T-helper 1 cell (primary cell): ENCODE measurements at regions not wholly inside any gene's neighbourhood (a gene's known extent, or its start where the extent isn't known, plus 50 kb on each side); places are given as distances from the start of the nearest gene placed in this dataset.
"Not testable (repeated sequence)": the region's sequence is repeated elsewhere in the genome, so short reads cannot be mapped to it uniquely, and the experiment has no call there.

Experiments used
- DNase-seq, 5 donors: peaks; one replicate each; pipeline ENCODE4 v3.0.0-alpha.2; 2012 to 2020

DNA sequence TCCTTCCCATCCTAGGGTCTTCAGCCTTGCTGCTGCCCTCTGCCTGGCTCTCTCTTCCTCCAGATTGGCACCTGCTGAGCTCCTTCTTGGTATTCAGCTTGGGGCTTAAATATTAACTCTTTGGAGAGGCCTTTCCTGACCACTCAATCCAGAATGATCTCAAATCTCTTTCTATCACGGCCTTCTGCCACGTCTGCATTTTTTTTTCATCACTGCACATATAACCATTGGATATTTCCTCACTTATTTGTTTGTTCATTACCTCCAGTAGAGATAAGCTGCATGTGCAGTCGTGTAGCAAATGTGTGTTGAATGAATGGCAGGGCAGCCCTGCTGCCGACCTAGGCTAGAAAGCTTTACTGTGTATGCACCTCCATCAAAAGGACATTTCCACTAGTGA is 51.6 kb upstream of the MPP7 start:
- DNase-seq = no peak

DNA sequence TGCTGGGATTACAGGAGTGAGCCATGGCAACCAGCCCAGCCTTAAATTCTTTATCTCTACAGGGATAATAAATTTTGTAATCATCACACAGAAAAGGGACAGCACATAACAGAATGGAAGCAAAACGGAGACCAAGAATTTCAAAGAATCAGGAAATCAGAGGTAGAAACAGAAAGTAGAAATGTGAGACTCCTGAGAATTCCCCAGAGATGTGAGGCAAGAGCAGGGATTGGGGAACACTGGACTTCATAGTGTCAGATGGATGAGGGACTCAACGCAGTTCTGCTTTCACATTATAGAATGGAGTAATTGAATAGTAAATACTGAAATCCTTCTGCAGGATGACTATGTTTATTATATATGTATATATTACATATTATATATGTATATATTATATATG is 52.5 kb upstream of the MPP7 start:
- DNase-seq = no peak

DNA sequence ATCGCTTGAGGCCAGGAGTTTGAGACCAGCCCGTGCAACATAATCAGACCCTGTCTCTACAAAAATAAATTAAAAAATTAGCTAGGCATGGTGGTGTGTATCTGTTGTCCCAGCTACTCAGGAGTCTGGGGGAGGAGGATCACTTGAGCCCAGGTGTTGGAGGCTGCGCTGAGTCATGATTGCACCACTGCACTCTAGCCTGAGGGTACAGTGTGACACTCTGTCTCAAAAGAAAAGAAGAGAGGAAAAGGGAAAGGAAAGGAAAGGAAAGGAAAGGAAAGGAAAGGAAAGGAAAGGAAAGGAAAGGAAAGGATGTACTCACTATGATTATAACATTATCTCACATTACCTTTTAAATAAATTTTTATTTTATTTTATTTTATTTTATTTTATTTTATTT is 56.5 kb upstream of the MPP7 start:
- DNase-seq = no peak

DNA sequence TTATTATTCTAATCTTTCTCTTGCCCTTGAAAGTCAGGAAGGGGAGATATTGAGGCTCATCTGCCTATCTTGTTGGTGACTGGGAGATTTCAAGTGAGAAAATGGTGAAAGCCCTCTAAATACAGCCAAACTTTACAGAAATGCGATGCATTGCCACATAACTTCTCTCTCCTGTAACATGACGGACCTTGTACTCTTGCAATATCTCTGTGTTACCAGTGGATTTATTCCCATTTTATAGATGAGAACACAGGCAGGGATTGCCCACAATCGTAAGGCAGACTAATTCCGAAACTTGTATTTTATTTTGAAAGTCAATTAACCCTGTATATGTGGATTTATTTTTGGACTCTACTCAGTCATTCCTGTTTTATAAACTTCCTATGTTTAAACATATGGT is 57.3 kb upstream of the MPP7 start:
- DNase-seq = no peak

DNA sequence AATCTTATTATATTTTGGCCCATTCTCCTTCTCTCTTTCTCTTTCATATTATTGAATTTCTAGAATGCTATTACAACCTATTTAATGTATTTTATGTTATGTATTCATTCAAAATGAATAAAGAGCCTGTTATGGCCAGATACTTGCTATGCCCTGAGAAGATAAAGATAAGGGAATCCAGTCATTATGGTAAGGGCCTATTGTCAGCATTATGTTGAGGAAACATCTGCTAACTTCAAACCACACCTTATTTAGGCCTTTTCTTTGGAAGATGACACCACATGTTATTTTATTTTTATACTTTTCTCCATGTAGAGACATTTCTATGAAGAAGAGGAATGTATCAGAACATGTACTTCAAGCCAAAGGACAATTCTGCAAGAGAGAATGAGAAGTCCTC is 60.5 kb upstream of the MPP7 start:
- no peak for DNase-seq

DNA sequence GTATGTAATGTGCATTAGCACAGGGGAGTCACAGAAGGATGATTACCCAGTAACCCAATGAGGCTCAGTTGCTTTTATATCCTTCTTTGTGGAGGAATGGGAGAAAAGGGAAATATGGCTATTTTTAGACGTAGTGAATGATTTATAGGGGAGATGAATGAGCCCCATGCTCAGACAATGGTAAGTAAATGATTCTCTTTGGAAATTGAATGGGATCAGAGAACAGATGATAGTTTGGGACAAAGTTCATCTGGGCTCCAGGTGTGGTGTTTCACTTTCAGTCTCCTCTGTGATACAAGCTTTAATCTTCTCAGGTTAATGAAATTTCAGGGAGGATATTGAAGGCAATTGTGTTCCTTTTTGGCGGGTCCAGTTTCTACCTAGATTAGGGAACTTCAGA is 63.0 kb upstream of the MPP7 start:
- DNase-seq = no peak

DNA sequence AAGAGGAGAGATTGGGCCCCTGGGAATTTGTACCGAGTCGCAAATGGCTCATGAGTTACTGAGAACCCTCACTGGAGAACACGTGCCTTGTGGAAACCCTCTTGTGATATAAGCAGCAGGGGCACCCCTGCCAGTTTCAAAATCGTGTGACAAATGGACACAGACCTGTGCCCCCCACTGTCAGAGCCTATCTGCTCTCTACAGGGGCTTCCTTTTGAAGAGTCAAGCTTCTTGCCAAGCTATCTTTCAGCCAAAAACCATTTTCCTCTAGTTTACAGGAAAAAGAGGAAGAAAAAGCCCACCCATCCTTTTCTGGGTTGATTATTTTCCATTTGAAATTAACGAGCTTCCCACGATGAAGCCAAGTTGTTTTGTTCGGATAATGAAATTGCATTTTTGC is 64.1 kb upstream of the MPP7 start:
- no peak for DNase-seq

DNA sequence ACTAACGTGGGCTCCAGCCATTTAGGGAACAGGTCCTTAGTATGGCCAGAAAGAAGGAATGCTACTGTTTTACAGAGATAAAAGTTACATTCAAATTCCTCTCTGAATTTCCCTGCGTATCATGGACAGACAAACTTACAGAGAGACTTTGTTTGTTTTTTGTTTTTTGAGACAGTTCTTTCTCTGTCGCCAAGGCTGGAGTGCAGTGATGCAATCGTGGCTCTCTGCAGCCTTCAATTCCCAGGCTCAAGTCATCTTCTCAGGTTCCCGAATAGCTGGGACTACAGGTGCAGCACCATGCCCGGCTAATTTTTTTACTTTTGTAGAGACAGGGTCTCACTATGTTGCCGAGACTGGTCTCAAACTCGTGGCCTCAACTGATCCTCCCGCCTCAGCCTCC is 64.5 kb upstream of the MPP7 start:
- DNase-seq = no peak

DNA sequence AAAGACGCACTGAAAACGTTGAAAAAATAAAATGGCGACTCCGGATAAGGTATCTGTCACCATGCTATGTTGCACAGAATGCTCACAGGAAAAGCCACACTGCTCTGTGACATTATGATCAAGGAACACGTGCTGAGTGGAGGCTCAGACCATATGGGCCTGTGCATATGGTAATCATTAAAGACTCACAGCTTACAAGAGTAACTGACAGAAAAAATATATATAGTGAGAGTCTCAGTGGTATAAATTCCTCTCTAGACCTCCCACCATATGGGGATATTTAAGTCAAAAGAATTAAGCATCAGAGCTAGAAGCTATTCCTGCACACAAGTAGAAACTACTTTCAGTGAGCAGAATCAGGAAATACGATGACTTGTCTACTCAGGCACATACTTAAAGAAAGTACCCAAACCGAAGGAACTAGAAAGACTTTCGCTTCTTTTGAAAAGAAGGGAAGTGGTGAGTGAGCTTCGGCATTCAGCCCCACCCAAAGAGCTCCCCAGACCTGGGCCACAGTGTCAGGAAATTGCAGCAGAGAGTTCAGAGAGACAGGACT is 65.1 kb upstream of the MPP7 start:
- peak; percentile 9 to 90 (median 39) for DNase-seq

DNA sequence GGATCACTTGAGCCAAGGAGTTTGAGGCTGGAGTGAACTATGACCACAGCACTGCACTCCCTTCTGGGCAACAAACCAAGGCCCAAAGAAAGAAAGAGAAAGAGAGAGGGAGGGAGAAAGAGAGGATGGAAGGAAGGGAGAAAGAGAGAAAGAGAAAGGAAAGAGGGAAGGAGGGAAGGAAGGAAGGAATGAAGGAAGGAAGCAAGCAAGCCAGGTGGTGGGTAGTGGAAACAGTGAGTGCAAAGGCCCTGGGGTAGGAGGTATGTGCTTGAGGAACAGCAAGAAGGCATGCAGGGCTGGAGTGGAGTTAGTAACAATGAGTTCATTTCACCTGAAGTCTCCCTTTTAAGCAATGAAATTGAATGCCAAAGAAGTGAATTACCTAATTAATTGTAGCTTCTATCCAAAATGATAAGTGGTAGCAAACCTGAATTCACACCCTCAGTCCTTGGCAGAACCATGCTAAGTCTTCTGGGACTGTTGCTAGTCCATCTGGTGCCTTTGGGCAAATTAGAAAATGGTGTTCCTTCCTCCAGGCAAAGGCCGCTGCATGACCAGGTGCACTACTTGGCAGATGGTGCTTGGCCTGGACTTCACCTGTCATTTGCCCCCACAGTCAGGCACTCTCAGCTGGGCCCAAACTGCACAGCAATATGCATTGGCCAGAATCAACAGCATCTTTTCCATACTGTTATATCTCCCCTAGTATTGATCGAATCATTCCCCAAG is 67.4 kb upstream of the MPP7 start:
- DNase-seq = no peak

DNA sequence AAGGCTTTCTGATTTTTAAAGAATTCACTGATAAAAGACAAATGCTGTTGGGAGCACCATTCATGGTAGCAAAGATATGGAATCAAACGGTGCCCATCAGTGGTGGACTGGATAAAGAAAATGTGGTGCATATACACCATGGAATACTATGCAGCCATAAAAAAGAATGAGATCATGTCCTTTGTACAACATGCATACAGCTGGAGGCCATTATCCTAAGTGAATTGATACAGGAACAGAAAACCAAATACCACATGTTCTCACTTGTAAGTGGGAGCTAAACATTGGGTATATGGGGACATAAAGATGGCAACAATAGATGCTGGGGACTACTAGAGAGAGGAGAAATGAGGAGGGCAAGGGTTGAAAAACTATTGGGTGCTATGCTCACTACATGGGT is 68.8 kb upstream of the MPP7 start:
- DNase-seq = not testable (repeated sequence)

DNA sequence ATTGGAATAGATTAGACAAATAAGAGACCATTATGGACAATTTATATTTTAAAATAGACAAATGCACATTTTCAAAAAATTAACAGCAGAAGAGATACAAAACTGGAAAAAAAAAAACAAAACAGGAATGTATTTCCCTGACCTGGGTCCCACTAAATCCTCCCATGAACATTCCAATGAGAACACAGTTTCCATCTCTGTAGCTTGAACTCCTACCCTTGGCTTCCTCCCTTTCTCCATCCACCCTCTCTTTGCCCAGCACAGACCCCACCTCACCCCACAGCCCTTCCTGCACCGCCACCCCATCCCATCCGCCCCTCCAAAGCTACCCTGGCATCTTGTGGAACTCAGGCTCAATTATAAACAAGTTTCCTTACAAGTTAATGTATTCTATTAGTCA is 71.2 kb upstream of the MPP7 start:
- no peak for DNase-seq

DNA sequence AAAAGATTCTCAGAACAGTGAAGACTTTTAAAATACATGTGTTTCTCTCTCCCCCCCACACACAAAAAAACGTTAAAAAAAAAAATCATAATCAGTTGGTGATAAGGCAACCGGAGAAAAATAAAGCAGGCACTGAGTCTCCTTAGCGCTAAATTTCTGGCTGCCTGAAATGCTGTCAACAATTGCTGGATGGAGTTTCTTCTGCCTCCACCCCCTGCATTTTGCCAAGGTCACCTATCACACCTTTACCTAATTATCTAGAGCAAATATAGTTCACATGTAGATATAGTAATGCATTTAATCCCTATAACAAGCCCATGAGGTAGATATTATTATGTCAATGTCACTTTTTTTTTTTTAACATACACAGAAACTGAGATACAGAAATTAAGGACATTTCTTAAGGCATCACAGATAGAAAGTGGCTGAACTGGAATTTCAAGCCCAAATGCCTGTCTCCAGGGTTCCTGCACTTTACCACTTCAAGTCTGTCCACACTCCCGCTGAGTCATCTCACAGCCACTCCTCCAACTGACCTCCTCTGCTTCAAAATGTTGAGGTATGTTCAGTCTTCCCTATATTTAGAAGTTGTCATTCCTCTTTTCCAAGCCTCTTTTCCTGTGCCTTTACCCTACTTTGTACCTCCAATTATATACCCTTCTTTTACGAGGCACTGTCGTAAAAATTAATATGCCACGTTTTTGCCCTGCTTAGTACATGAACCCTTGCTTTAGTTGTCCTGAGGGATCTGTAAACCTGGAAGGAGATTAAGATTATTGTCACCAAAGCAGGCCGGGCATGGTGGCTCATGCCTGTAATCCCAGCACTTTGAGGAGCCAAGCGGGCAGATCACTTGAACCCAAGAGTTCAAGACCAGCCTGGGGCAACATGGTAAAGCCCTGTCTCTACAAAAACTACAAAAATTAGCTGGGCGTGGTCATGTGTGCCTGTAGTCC is 72.8 kb upstream of the MPP7 start:
- DNase-seq = no peak

DNA sequence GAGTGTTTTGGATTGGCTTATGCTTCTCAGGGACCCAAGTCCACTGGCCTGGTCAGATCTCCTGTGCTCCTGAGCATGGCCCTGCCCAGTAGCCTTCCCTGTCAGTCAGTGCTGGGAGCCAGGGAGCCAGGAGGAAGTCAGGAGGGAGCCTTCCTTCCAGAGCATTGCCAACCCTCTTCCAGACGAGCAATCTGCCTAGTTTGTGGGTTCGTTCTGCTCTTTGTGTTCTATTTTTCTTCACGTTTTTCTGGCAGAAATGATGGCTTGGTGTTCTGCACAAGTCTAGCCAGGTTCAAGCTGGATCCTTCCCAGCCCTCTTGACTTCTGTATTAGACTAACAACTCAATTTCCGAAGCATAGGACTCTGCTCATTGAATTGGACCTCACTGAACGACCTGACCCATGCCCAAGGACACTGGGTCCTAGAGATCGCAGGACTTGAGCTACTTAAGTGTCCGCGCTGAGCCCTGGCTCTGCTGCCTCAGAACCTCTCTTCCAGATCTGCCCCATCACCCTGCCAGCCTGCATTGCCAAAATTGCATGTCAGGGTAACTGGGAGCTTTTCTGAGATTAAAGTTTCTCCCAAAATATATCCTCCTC is 76.2 kb upstream of the MPP7 start:
- DNase-seq = no peak

DNA sequence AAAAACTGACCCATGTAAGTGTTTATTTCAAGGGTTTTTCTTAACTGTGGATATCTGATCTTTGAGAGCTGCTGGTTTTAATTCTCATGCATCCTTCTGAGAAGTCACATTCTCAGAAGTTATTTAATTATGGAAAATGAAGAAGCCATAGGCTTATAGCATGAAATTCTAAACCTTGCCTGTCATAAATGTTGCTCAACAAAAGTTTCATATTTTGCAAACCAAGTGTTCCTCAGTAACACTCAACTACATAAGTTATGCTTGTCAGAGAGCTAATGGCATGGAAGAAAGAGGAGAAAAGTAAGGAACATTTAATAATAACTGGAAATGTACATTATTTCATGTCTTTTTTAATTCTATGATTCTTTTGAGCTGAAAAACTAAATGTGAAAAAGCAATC is 78.6 kb upstream of the MPP7 start:
- DNase-seq = no peak

DNA sequence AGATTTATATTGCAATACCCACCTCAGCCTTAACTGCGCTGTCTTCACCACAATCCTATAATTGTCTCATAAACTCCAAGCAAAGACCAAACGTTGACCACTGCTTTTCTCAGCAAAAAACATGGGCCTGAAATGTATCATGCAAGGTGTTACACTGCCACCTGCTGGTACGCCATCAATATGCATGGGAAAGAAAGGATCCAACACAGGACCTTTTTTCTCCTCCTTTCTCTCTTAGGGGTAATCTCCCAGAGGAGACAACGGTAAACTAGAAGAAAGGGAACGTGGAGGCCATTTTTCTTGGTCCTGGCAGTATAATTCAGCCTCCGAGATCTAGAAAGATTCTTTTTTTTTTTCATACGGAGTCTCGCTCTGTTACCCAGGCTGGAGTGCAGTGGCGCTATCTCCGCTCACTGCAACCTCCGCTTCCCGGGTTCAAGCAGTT is 79.1 kb upstream of the MPP7 start:
- peak; percentile 56 to 81 (median 71) for DNase-seq

DNA sequence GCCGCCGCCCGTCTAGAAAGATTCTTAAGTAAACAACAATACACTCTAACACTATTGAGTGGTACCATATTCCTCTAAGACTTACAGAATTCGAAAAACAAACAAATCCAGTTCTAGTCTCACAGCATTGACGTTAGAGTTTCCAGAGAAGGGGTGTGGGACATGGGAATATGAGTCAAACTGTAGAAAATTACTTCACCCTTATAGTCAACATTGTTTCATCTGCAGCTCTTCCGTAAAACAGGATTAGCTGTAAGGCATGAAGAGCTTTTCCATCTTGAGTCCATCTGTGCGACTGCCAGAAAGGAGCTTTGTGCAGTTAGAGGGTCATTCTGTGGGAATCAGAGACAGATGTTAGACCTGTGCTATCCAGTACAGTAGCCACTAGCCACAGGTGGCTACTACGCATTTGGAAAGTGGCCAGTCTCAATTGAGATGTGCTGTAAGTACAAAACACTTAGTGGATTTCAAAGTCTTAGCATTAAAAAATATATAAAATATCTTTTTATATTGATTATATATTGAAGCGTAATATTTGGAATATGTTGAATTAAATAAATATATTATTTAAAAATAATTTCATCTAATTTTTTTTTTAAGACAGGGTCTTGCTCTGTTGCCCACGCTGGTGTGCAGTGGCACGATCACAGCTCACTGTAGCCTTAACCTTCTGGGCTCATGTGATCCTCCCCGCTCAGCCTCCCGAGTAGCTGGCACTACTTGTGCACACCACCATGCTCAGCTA is 79.8 kb upstream of the MPP7 start:
- DNase-seq = no peak

DNA sequence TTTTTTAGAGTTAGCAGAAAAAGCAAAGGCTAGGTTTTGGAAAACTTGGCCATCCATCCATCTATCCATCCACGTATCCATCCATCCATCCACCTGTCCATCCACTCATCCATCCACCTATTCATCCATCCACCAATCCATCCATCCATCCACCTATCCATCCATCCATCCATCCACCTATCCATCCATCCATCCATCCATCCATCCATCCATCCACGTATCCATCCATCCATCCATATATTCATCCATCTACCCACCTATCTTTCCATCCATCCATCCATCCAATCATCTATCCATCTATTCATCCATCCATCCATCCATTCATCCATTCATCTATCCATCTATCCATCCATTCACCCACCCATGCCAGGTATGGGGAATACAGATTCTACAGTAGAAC is 81.7 kb upstream of the MPP7 start:
- DNase-seq = no peak

DNA sequence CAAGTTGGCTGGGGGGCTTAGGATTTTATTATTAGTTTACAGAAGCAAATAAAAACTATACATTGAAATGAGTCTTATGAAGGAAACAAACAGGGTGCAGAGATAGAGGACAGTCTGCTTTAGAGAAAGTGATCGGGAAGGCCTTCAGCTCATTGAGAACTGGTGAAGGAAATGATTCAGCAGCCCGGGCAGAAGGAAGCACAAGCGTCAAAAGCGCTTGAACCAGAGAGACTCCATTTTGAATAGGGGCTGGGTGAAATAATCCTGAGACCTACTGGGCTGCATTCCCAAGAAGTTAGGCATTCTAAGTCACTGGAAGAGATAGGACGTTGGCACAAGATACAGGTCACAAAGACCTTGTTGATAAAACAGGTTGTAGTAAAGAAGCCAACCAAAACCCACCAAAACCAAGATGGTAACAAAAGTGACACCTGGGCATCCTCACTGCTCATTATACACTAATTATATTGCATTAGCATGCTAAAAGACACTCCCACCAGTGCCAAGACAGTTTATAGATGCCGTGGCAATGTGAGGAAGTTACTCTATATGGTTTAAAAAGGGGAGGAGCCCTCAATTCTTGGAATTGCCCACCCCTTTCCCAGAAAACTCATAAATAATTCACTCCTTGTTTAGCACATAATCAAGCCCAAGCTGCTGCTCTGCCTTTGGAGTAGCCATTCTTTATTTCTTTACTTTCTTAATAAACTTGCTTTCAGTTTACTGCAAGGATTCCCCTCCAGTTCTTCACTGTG is 83.1 kb upstream of the MPP7 start:
- no peak for DNase-seq

DNA sequence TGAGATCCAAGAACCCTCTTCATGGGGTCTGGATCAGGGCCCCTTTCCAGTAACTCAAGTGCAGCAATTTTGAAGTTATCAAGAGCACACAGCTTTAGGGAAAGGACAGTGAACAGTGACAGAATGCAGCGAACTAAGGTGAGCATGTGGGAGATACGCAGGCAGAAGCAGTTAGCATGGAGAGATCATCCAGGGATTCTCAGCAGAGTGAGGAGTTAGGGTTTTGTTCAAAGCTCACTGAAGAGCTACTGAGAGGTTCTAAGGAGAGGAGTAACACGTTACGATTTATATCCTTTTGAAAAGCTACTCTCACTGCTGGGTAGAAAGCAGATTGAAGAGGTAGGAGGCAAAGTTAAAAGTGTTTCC is 83.6 kb upstream of the MPP7 start:
- no peak for DNase-seq

DNA sequence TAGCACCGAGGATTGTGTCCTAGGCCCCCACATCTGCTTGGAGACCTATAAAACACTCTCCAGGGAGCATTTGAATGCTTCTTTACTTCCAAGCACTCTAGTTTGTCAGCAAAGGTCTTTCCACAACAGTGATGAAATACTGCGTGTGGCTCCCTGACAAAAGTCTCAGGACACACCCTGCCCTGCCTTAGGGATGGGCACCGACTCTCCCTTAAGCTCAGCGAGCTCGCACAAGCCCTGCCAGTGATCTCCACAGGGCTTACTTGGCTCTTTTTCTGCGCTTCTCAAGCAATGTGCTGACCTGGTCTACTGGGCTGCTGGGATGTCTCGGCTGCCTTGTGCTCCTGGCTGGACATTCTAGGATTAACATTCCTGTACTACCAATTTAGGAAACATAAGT is 84.3 kb upstream of the MPP7 start:
- no peak for DNase-seq

DNA sequence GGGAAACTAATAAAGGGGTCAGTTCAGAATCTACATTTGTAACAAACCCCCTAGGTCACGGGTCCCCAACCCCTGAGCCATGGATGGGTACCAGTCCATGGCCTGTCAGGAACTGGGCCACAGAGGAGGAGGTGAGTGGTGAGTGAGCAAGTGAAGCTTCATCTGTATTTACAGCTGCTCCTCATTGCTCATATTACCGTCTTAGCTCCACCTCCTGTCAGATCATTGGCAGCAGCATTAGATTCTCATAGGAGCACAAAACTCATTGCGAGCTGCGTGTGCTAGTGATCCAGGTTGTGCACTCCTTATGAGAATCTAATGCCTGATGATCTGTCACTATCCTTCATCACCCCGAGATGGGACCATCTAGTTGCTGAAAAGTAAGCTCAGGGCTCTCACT is 88.4 kb upstream of the MPP7 start:
- no peak for DNase-seq
